NCI-H146 treated with DMSO at 0.1 percent for 48 hours (cell line): ENCODE measurements at regions not wholly inside any gene's neighbourhood (a gene's known extent, or its start where the extent isn't known, plus 50 kb on each side); places are given as distances from the start of the nearest gene placed in this dataset.
"Not testable (repeated sequence)": the region's sequence is repeated elsewhere in the genome, so short reads cannot be mapped to it uniquely, and the experiment has no call there.

ENCODE experiments used
- DNase-seq: peaks from one replicate; lab custom pipeline; 2025; ENCODE audit not compliant: unreplicated experiment; lab: John Stamatoyannopoulos, UW

- DNase-seq, result no peak
Measured at GRCh38 chr5:92106808-92107207, 723.7 kb upstream of the ARRDC3 start.

- no peak for DNase-seq
Measured at GRCh38 chr5:92104126-92104525, 721.0 kb upstream of the ARRDC3 start.

- no peak for DNase-seq
Measured at GRCh38 chr5:92102313-92102712, 719.2 kb upstream of the ARRDC3 start.

GRCh38 chr5:92092239-92092638 lies 709.1 kb upstream of the ARRDC3 start:
- DNase-seq, result no peak

GRCh38 chr5:92086059-92086811 lies 703.1 kb upstream of the ARRDC3 start:
- no peak for DNase-seq

- DNase-seq, result no peak
Measured at GRCh38 chr5:92081958-92082712, 699.0 kb upstream of the ARRDC3 start.

- DNase-seq, result no peak
Measured at GRCh38 chr5:92070786-92071185, 687.7 kb upstream of the ARRDC3 start.

GRCh38 chr5:92064993-92065392 lies 681.9 kb upstream of the ARRDC3 start:
- DNase-seq, result no peak

GRCh38 chr5:92051741-92052140 lies 668.6 kb upstream of the ARRDC3 start:
- DNase-seq, result no peak

GRCh38 chr5:92050970-92051369 lies 667.9 kb upstream of the ARRDC3 start:
- DNase-seq, result no peak

- no peak for DNase-seq
Measured at GRCh38 chr5:92041911-92042660, 659.0 kb upstream of the ARRDC3 start.

GRCh38 chr5:92041206-92041605 lies 658.1 kb upstream of the ARRDC3 start:
- no peak for DNase-seq

- DNase-seq, result not testable (repeated sequence)
Measured at GRCh38 chr5:92029792-92030191, 646.7 kb upstream of the ARRDC3 start.

GRCh38 chr5:92023555-92023954 lies 640.4 kb upstream of the ARRDC3 start:
- DNase-seq, result no peak

- no peak for DNase-seq
Measured at GRCh38 chr5:92023141-92023471, 640.0 kb upstream of the ARRDC3 start.

- DNase-seq, result no peak
Measured at GRCh38 chr5:92022415-92023140, 639.5 kb upstream of the ARRDC3 start.

- no peak for DNase-seq
Measured at GRCh38 chr5:92019376-92019990, 636.4 kb upstream of the ARRDC3 start.

GRCh38 chr5:92017776-92018175 lies 634.7 kb upstream of the ARRDC3 start:
- DNase-seq, result no peak

GRCh38 chr5:92011845-92012244 lies 628.7 kb upstream of the ARRDC3 start:
- not testable (repeated sequence) for DNase-seq

- peak; percentile 24 for DNase-seq
Measured at GRCh38 chr5:92003806-92004205, 620.7 kb upstream of the ARRDC3 start.
